Pons (tissue), 1 donor: ENCODE measurements at regions not wholly inside any gene's neighbourhood (a gene's known extent, or its start where the extent isn't known, plus 50 kb on each side); places are given as distances from the start of the nearest gene placed in this dataset.

ENCODE experiments used
- DNase-seq: peaks from one replicate; pipeline ENCODE4 v3.0.0-alpha.2; 2016; ENCODE audit warnings: low spot score

DNA sequence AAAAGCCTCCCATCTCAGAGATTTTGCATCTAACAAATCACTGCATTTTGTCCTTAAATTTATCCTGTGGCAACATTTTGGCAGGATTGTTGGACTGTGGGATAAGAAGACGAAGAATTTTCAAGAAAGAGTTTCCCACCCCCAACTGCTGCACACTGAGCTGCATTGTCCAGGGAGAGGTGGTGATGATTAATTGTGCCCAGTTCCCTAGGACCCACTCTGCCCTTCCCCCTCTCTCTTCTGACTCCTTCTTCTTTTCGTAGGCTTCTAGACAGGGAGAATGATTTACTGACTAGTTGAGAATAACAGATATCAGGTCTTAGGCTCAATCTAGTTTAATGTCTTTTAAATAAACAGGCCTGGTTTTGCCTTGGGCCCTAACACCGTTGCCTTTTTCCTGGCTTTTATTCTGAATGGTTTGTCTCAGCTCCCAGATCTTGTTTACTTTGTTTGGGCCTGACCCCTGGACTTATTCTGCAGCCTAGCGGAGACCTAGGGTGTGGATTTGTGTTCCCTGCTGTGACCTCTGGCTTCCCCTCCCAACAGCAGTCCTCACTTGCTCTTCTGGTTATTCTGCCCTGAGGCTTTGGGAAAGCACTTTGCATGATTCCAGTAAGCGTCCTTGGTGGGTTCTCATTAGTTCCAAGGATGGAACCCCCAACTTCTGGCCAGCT lies 233.3 kb downstream of the INSIG2 start:
- DNase-seq, result no peak

DNA sequence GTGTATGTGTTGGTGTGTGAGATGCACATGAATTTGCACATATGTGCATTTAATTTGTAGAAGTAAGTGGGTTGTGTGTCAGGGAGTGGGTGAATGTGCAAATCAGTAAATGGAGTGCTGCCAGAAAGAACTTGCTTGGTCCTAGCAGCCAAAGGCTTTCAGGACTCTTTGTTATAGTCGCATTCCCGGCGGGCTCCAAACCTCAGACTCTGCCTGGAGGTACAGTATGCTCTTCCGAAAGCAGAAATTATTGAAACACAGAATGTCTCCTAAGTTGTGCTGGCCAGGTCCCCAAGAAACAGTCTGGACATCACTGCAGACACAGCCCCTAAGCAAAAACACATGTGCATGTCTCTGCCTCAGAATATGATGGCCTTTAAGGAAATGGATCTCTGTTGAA lies 232.4 kb downstream of the INSIG2 start:
- no peak for DNase-seq

DNA sequence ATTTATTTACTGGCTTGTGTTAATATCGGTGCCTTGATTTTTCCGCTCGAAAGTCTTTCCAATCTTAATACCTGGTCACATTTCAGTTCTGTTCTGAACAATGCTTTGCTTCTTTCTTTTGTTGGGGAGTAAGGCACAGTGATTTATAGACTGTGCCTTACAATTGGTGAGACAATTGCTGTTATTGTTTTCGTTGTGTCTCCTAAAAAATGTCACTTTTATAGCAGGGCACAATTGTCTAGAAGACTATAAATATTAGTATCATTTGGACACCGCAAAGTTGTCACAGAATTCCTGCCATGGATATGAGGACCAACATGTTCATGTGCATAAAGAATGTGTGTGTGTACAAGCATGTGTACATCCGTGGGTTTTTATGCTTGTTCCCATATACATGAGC lies 231.9 kb downstream of the INSIG2 start:
- peak; percentile 40 for DNase-seq

DNA sequence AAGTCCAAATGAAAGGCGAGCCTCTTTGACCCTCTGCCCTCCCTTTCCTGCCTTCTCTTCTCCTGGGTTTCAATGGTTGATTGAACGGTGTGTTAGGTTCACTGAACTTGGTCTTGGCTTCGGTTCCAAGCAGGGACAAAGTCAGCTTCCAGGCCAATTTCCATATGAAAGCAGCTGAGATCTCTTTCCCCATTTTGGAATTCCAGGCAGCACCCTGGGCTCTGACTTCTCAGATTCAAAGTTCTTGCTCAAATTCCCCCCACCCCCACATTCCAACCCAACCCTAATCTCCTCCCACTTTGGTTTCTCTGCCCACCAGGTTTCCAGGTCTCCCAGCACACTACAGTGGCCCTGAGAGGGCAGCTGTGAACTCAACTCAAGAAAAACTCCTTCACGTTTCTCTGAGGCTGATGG lies 231.0 kb downstream of the INSIG2 start:
- DNase-seq, result no peak

DNA sequence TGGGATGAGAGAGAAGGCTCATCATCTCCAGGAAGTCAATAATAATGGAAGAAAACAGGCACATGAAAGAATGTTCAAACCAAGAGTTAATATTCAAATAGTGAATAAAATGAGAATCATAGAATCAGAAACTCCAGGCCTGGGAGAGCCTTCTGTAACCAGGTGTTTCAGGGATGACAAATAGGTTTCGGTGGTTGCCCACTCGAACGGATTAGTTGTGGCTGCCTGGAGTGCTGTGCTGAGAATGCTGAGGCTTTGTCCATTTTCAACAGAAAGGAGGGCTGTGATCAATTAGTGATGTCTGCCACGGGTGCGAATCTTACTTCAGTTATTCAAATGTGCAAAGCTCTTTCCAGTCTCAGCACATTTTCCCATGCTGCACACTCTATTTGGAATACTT lies 227.3 kb downstream of the INSIG2 start:
- DNase-seq, result no peak

DNA sequence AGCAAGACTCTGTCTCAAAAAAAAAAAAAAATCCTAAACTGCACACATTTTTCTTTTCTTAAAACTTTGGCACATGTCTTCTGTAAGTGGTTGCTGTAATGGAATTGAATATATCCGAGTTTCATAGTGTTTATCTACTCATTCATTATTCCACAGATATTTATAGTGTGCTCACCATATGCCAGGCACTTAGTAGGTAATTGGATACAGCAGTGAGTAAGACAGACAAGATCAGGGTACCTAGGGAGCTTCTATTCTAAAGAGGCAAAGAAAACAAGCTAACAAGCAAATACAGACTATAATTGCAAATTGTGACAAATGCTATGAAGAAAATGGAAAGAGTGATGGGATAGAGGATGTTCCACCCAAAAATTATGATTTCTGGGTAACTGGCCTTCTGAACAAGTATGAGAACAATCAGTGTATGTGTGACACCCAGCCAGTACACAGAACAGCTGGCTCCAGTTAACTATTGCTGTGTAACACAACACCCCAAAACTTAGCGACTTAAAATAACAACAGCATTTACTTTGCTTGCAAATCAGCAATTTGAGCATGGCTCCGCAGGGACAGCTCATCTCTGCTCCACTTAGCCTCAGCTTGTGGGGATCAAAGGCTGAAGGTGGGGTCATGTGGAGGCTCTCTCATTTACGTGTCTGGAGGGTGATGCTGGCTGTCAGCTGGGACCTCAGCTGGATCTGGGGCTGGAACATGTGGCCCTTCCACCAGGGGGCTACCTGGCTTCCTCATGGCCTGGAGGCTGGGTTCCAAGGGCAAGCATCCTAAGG lies 224.9 kb downstream of the INSIG2 start:
- no peak for DNase-seq

DNA sequence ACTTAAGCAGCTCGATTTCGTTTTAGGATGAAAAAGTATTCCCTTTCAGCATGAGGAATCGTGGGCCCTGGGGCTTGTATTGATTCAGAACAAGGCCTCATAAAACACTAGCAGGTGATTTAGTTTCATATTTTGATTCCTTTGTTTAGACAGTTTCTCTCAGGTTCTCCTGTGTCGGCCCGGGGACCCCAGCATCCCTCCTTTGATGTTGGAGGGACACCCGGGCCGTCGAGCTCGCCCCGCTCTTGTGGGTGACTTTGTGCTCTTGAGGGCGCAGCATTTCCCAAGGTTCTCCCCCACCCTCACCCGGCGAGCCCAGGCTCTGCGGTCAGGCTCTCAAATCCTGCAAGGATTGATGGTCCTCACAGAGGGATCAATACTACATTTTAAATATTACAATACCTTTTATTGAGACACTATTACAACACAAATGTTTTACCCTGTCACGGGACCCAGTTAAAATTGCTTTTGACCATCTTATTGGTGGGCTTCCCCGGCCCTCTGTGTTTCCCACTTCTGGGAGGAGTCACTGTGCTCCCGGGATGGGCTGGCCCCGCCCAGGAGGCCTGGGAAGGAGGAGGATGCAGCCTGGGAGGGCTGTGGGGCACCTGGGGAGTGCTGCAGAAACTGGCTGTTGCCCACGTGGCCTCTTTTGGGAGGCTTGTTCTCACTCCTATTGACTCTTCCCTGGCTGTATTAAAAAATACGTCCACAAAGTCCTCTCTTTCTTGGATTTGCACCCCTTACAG lies 222.6 kb downstream of the INSIG2 start:
- no peak for DNase-seq

DNA sequence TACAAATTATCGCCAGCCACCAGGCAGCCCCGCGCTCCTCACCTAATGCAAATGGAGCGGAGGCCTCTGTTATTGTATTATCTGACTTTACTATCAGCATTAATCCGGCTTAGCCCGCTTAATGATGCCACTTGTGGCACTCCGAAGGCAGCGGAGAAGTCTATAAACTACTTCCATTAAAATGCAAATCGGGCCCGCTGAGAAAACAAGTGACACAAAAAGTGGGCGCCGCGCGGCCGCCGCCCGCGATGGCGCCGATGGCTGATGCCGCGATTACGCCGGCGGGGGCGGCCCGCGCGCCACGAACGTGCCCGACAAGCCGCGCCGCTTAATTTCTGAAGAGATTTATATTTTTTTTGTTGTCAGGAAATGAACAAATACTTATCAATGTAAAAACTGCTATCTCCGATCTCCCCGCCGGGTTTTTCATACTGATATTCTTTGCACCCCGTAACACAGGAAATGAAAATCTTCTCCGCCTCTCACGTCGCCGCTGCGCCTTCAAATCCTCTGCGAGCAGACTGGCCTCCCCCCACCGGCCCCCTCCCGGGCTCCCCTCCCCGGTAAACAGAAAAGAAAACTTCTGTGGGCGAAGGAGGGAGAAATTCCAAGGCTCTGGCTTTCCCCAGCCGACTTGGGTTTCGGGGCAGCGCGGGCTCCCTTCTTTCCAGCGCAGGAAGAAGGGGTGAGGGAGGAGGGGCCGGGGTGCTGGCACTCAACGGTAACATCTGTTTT lies 221.8 kb downstream of the INSIG2 start:
- peak; percentile 32 for DNase-seq

DNA sequence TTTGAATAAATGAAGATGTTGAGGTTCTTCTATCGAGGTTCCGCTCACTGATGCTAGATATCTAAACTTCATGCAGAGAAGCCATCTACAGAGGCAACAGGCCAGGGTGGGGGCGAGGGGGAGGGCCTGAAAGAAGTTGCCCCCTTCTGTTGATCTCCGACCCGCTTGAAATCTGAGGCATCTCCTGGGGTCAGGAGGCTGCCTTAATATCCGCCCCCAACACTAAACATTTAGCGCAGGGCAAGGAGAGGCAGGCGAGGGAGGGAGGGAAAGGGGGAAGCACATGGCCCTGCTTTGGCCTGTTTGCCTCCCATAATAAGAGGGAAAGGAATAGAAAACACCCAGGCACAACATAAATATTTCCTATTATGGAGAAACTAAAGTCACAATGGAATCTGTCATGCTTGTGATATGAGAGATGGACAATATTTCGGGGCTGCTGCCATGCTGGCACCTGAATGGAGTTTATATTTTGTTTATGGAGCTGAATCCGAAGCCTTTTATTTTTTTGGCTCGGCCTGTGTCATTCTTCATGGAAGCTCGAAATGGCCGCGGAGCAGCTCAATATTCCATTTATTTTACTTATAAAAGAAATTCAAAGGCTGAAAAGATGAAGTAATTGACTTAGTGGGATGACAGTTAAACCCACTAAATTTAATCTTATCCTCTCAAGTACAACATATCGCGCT lies 221.1 kb downstream of the INSIG2 start:
- DNase-seq, result no peak

DNA sequence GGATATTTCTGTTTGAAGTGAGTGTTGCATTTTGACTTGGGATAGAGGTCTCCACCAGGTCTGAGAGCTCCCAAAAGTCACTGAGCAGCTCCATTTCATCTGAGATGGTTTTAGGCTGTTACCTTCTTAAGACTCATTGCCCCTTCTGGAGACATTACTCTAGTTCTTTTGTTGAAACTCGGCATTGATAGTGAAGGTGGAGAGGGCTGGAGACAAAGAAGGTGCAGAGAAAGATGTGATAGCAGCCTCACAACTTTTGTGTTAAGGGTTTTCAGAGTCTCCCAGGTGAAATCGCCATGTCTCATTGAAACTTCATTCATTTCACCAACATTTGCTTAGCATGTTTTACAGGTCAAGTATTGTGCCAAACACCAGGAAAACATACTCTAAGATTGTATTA lies 219.6 kb downstream of the INSIG2 start:
- no peak for DNase-seq

DNA sequence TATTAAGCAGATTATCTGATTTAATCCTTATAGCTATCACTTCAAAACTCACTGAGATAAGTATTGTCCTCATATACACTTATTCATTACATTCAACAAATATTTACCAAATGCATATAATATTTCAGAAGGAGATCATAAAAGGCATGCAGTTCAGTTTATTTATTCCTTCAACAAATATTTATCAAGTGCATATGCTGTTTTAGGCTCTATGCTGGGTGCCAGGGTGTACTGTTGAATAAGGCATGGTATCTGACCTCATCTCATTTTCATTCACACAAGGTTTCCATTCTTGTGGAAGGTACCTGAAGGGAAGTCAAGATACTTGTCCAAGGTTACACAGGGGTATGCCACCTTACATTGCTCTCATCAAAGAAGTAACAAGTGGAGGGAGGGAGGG lies 213.0 kb downstream of the INSIG2 start:
- no peak for DNase-seq

DNA sequence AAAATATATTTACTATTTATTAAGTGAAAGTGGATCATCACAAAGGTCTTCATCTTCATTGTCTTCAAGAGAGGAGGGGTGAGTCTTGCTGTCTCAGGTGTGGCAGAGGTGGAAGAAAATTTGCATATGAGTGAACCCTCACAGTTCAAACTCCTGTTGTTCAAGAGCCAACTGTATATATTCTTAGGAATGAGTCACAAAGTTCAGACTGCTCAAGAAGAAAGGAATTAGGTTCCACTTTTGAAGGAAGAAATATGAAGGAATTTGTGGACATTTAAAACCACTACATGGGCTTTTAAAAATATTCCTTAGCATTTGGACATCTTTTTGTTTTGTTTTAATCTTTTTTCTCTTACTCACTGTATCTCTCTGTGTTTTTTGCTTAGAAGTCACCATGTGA lies 212.6 kb downstream of the INSIG2 start:
- no peak for DNase-seq

DNA sequence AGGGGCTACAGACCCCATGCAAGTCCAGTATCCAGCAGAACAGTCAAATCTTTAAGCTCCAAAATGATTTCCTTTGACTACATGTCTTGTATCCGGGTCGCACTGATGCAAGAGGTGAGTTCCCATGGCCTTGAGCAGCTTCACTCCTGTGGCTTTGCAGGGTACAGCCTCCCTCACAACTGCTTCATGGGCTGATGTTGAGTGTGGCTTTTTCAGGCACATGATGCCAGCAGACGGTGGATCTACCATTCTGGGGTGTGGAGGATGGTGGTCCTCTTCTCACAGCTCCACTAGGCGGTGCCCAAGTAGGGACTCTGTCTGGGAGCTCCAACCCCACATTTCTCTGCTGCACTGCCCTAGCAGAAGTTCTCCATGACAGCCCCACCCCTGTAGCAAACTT lies 208.4 kb downstream of the INSIG2 start:
- DNase-seq, result no peak

DNA sequence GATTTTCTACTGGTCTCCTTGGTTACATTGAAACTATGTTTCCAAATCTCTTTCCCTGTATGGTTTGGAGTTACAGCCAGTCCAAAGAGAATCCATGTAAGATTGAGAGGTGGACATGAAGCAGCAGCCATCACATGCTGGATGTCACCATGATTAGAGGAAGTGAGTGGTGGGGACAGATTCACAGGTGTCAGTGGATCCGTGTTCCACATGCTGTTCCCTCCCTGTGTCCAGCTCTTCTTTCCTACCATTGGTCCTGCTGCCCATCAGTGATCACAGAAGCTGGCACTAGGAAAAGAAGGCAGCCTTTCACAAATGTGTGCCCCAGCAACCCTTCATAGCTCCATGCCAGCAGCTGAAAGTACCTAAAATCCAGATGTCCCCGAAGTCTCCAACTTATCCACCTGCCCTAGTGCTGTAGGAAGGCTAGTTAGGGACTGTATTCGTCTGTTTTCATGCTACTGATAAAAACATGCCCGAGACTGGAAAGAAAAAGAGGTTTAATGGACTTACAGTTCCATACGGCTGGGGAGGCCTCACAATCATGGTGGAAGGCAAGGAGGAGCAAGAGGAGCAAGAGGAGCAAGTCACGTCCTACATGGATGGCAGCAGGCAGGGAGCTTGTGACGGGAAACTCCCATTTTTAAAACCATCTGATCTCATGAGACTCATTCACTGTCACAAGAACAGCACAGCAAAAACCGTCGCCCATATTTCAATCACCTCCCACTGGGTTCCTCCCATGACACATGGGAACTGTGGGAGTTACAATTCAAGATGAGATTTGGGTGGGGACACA lies 207.5 kb downstream of the INSIG2 start:
- DNase-seq, result no peak

DNA sequence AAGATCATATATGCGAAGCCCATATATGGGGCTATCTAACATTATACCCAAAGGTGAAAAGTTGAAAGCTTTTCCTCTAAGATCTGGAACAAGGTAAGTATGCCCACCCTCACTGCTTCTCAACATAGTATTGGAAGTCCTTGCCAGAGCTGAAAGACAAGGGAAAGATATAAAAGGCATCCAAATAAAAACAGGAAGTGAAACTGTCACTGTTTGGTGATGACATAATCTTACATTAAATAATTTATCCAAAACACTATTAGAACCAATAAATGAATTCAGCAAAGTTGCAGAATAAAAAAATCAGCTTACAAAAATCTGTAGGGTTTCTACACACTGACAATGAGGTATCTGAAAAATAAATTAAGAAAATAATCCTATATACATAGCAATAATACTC lies 205.8 kb downstream of the INSIG2 start:
- no peak for DNase-seq

DNA sequence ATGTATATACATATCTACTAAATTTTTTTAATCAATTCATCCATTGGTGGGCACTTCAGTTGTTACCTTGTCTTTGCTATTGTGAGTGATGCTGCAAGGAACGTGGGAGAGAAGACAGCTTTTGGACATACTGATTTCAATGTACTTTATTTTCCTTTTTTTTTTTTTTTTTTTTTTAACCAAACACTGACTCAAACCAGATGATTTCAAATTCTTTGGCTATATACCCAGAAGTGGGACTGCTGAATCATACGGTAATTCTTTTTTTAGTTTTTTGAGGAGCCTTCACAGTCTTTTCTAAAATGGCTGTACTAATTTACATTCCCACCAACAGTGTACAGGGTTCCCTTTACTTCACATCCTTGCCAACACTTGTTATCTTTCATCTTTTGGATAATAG lies 204.7 kb downstream of the INSIG2 start:
- no peak for DNase-seq

DNA sequence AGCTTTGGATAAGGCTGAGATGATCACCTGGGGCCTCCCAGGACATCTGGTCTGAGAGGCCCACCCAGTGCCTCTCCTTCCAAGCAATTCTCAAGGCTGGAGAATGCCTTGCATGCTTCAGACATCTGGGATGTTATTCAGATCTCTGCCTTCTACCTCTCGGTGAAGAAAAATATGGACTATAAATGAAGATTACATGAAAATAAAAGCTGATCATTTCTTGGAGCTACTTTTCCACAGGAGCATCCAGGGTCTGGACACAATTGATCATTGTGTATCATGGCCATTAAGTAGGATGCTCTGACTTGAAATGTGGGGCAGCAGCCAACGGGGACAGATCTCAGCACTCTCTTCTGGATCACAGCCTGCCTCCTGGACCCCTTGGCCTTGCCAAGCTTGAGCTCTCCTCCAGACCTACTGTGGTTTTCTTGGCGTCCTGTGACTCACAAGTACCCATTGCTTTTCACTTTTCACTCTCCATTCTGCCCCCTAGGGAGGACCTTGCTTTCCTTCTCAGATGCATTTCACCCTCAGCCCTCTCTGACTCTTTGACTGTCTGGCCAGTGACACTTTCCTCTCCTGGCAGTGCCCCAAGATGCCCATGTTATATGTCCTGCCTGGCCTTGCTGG lies 203.1 kb downstream of the INSIG2 start:
- no peak for DNase-seq

DNA sequence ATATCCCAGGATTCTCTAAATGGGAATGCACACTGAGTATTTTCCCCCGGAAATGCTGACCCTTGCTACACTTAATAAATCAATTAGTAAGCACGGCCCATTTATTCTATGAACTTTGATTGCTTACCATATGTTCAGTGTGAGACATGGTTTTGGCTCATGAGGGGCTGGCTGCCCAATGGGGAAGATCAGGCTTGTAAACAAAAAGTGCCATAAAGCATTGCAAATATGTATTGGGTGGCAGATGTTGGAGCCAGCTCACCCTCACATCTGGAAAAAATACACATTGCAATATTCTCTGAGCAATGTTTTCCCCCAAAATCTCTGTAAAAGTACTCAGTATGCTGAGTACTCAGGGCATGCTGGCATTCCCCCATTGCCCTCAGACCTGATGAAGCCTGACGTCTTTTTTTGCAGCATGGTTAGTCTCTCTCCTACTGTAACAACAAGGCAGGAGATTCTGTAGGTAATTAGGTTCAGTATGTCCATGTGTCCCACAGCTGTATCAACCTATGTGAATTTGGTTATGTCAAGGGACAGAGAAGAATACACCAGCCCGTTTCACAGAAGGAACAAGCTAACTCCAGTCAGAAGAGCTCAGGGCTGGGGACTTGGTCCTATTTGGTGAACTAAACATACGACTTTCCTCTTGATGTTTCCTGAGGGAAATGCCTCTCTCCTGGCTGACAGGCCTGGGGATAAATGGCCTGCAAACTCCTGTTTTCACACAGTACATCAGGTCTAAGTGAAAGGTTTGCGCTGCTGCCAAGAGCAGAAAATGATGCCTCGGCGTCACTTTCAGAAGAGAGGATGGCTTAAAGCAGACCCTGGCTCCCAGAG lies 202.4 kb downstream of the INSIG2 start:
- no peak for DNase-seq

DNA sequence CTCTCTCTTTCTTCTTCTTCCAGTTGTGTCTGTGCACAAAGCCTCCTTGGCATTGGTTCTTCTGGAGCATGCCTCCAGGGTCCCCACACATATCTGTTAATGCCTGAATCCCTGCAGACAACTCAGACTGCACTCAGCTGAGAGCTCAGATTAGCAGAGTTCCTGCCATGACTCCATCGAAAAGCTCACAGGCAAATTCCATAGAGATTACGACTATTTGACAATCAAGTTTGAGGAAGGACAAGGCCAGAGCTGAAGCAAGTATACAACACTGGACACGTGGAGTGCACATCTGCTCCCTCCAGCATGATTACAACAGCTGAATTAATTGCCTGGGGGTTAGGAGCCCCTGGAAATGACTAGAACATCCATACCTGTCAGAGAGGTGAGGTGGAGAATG lies 190.7 kb downstream of the INSIG2 start:
- no peak for DNase-seq

DNA sequence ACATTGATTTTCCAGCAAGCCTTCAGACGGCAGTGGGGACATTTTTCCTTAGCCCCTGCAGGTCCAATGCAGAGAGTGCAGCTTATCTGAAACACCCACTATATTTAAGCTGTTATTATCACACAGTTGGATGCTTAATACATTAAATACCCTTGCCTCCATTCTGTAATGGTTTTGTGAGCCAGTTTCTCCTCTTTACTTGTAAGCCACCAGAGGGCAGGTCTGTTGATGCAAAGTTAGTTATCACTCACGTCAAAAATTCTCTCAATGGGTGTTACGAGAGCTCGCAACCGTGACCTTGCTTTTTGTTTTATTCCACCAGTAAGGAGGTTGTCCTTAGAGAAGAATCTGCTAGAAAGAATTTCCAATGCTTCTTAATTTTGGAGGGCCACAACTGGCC lies 189.8 kb downstream of the INSIG2 start:
- no peak for DNase-seq
